ENCODE measurements at regions not wholly inside any gene's neighbourhood (a gene's known extent, or its start where the extent isn't known, plus 50 kb on each side); places are given as distances from the start of the nearest gene placed in this dataset.
"Not testable (repeated sequence)": the region's sequence is repeated elsewhere in the genome, so short reads cannot be mapped to it uniquely, and the experiment has no call there.

GRCh38 chr7:46756256-46756655 is 825.7 kb downstream of the TNS3 start:
- H3K27ac ChIP-seq (ENCODE audit: low read depth, low read length), result no peak overlapping the region
- H3K4me1 ChIP-seq (ENCODE audit: control insufficient read depth in 3 of 3, insufficient read depth in 3 of 3, low read length in 3 of 3), result peaks cover 0 to 3% (median 0%) of the 10 kb centered on the region in 3 donors
- no peaks in the 10 kb centered on the region for H3K36me3 ChIP-seq (ENCODE audit: control insufficient read depth in 3 of 3, insufficient read depth in 3 of 3, low read length in 3 of 3)
- H3K4me3 ChIP-seq (ENCODE audit: low read length in 3 of 3), result no peak overlapping the region
- H3K9me3 ChIP-seq (ENCODE audit: control insufficient read depth in 3 of 3, low read length in 3 of 3), result no peaks in the 10 kb centered on the region
- H3K27me3 ChIP-seq (ENCODE audit: control insufficient read depth in 3 of 3, insufficient read depth in 3 of 3, low read length in 3 of 3), result no peaks in the 10 kb centered on the region
- no peak overlapping the region for H3K9ac ChIP-seq (ENCODE audit: low read depth in 1 of 3, low read length in 3 of 3)

DNA sequence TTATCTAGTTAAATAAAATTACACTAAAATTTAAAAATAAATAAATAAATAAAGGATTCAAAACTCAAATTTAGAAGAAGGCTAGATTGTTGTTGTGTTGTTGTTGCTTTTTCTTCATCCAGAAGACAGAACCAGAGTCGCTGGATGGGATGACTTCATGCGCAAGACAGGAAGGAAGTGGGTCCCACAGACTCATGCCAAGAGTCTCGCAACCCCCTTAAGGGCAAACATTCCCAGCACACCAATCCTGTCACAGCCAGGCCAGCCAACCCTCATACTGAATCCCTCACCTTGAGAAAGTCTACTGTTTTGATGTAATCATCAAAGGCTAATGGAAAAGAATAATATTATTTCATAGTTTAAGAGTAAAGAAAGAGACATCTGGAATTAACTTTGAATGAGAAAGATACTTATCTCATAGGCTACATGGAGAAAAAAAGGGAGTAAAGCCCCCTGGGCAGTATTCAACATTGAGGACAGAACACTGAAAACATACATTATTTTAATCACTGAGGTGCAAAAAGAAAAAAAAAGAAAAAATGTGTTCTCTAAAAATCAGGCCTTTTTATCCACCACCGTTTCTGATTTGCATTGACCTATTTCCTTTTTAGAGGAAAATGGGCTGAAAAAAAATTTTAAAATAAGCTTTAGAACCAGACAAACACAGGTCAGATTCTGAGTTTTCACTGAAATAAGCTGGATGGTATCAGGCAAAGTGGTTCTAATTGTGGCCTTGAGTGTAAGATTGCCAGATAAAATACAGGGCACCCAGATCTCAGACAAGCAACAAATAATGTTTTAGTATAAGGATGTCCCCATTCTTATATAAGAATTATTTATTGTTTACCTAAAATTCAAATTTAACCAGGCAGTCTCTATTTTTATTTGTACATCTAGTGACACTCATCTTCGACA is 826.5 kb downstream of the TNS3 start:
- no peaks in the 10 kb centered on the region for H3K27me3 ChIP-seq (ENCODE audit: control insufficient read depth in 3 of 3, insufficient read depth in 3 of 3, low read length in 3 of 3)
- H3K9ac ChIP-seq (ENCODE audit: low read depth in 1 of 3, low read length in 3 of 3), result no peak overlapping the region
- peaks cover 0 to 3% (median 0%) of the 10 kb centered on the region in 3 donors for H3K4me1 ChIP-seq (ENCODE audit: control insufficient read depth in 3 of 3, insufficient read depth in 3 of 3, low read length in 3 of 3)
- no peak overlapping the region for H3K27ac ChIP-seq (ENCODE audit: low read depth, low read length)
- no peaks in the 10 kb centered on the region for H3K36me3 ChIP-seq (ENCODE audit: control insufficient read depth in 3 of 3, insufficient read depth in 3 of 3, low read length in 3 of 3)
- H3K9me3 ChIP-seq (ENCODE audit: control insufficient read depth in 3 of 3, low read length in 3 of 3), result no peaks in the 10 kb centered on the region
- no peak overlapping the region for H3K4me3 ChIP-seq (ENCODE audit: low read length in 3 of 3)

DNA sequence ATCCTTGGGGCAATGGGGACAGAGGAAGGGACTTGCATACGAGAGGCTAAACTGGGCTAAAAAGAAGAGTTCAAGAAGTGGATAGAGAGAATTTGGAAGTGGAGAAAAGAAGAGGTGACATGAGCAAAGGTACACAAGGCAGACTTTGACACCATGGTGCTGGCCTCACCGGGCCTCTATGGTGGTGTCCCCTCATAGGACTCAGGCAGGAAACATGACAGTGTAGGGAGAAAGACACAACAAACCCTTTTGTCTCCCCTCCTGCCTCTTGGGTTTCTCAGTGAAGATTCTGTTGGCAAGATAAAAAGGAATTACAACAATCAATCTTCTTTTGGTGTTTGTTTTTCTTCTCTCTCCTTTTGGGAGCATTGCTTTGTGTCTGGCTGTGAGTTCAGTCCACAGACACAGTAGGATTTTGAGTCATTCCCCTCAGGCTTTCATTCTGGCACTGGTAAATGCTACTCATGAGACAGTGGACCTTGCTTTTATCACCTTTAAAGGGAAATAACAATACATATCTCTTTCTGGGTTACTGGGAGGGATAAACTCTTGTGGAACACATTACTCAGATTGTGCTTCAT is 827.7 kb downstream of the TNS3 start:
- Histone ChIP-seq H3K36me3 (ENCODE audit: control insufficient read depth in 3 of 3, insufficient read depth in 3 of 3, low read length in 3 of 3) (no peaks in the 10 kb centered on the region), H3K27me3 (ENCODE audit: control insufficient read depth in 3 of 3, insufficient read depth in 3 of 3, low read length in 3 of 3) (no peaks in the 10 kb centered on the region), H3K9ac (ENCODE audit: low read depth in 1 of 3, low read length in 3 of 3) (no peak overlapping the region), H3K4me1 (ENCODE audit: control insufficient read depth in 3 of 3, insufficient read depth in 3 of 3, low read length in 3 of 3) (peaks cover 0 to 6% (median 0%) of the 10 kb centered on the region in 3 donors), H3K27ac (ENCODE audit: low read depth, low read length) (no peak overlapping the region), H3K4me3 (ENCODE audit: low read length in 3 of 3) (no peak overlapping the region), H3K9me3 (ENCODE audit: control insufficient read depth in 3 of 3, low read length in 3 of 3) (no peaks in the 10 kb centered on the region)

- Histone ChIP-seq H3K27me3 (ENCODE audit: control insufficient read depth in 3 of 3, insufficient read depth in 3 of 3, low read length in 3 of 3) (no peaks in the 10 kb centered on the region), H3K27ac (ENCODE audit: low read depth, low read length) (no peak overlapping the region), H3K9ac (ENCODE audit: low read depth in 1 of 3, low read length in 3 of 3) (no peak overlapping the region), H3K4me1 (ENCODE audit: control insufficient read depth in 3 of 3, insufficient read depth in 3 of 3, low read length in 3 of 3) (peaks cover 0 to 6% (median 0%) of the 10 kb centered on the region in 3 donors), H3K36me3 (ENCODE audit: control insufficient read depth in 3 of 3, insufficient read depth in 3 of 3, low read length in 3 of 3) (no peaks in the 10 kb centered on the region), H3K4me3 (ENCODE audit: low read length in 3 of 3) (no peak overlapping the region), H3K9me3 (ENCODE audit: control insufficient read depth in 3 of 3, low read length in 3 of 3) (no peaks in the 10 kb centered on the region)
Measured at GRCh38 chr7:46753662-46754061, 828.2 kb downstream of the TNS3 start.

GRCh38 chr7:46752881-46753366 is 829.0 kb downstream of the TNS3 start:
- no peak overlapping the region for H3K9ac ChIP-seq (ENCODE audit: low read depth in 1 of 3, low read length in 3 of 3)
- H3K9me3 ChIP-seq (ENCODE audit: control insufficient read depth in 3 of 3, low read length in 3 of 3), result no peaks in the 10 kb centered on the region
- no peaks in the 10 kb centered on the region for H3K36me3 ChIP-seq (ENCODE audit: control insufficient read depth in 3 of 3, insufficient read depth in 3 of 3, low read length in 3 of 3)
- H3K4me3 ChIP-seq (ENCODE audit: low read length in 3 of 3), result no peak overlapping the region
- no peak overlapping the region for H3K27ac ChIP-seq (ENCODE audit: low read depth, low read length)
- H3K27me3 ChIP-seq (ENCODE audit: control insufficient read depth in 3 of 3, insufficient read depth in 3 of 3, low read length in 3 of 3), result no peaks in the 10 kb centered on the region
- H3K4me1 ChIP-seq (ENCODE audit: control insufficient read depth in 3 of 3, insufficient read depth in 3 of 3, low read length in 3 of 3), result peaks cover 0 to 6% (median 0%) of the 10 kb centered on the region in 3 donors

DNA sequence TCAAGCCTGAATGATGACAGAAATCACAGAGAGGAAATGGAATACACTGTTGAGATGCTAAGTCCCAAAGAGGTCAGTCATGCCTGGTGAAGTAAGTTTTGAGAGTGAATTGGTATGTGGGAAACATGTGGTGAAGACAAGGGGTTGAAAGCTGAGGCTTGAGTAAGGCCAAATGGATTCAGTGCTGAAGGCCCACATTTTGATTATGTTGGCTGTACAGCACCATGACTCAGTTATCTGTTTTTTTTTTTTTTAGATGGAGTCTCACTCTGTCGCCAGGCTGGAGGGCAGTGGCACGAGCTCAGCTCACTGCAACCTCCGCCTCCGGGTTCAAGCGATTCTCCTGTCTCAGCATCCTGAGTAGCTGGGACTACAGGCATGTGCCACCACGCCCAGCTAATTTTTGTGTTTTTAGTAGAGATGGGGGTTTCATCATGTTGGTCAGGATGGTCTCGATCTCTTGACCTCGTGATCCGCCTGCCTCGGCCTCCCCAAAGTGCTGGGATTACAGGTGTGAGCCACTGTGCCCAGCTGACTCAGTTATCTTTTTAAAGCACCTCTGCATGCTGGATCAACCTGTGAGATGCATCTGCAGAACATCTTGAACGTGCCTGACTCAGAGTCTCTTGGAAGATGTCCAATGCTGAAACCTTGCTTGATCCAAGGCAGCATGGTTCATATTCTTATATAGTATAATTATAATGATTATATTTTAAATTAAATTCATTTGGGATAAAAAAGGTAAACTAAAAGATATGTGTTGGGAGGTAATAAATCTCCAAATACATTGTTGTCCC is 829.8 kb downstream of the TNS3 start:
- H3K27ac ChIP-seq (ENCODE audit: low read depth, low read length); H3K27me3 ChIP-seq (ENCODE audit: control insufficient read depth in 3 of 3, insufficient read depth in 3 of 3, low read length in 3 of 3); H3K9ac ChIP-seq (ENCODE audit: low read depth in 1 of 3, low read length in 3 of 3); H3K4me1 ChIP-seq (ENCODE audit: control insufficient read depth in 3 of 3, insufficient read depth in 3 of 3, low read length in 3 of 3); H3K36me3 ChIP-seq (ENCODE audit: control insufficient read depth in 3 of 3, insufficient read depth in 3 of 3, low read length in 3 of 3); H3K9me3 ChIP-seq (ENCODE audit: control insufficient read depth in 3 of 3, low read length in 3 of 3); H3K4me3 ChIP-seq (ENCODE audit: low read length in 3 of 3): not testable (repeated sequence)

DNA sequence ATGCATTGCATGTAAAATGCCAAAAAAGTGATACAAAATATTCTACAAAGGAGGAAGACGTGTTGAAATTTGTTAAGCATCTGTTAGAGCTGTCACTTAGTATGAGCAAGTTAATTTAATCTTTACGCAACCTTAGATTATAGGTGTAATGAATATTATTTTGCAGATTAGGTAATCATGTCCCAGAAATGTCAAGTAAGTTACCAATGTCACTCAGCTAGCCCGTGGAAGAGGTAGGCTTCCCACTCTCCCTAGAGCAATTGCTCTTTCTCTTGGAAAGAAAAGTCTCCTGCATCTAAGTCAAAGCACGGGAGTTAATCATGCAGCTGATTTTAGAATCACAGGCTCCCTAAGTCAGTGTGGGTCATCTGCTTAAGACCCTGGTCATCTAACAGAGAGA is 830.4 kb upstream of the IGFBP3 start:
- Histone ChIP-seq H3K9me3 (ENCODE audit: control insufficient read depth in 3 of 3, low read length in 3 of 3) (no peaks in the 10 kb centered on the region), H3K27ac (ENCODE audit: low read depth, low read length) (no peak overlapping the region), H3K4me3 (ENCODE audit: low read length in 3 of 3) (no peak overlapping the region), H3K9ac (ENCODE audit: low read depth in 1 of 3, low read length in 3 of 3) (no peak overlapping the region), H3K27me3 (ENCODE audit: control insufficient read depth in 3 of 3, insufficient read depth in 3 of 3, low read length in 3 of 3) (no peaks in the 10 kb centered on the region), H3K4me1 (ENCODE audit: control insufficient read depth in 3 of 3, insufficient read depth in 3 of 3, low read length in 3 of 3) (peaks cover 0 to 6% (median 0%) of the 10 kb centered on the region in 3 donors), H3K36me3 (ENCODE audit: control insufficient read depth in 3 of 3, insufficient read depth in 3 of 3, low read length in 3 of 3) (no peaks in the 10 kb centered on the region)

DNA sequence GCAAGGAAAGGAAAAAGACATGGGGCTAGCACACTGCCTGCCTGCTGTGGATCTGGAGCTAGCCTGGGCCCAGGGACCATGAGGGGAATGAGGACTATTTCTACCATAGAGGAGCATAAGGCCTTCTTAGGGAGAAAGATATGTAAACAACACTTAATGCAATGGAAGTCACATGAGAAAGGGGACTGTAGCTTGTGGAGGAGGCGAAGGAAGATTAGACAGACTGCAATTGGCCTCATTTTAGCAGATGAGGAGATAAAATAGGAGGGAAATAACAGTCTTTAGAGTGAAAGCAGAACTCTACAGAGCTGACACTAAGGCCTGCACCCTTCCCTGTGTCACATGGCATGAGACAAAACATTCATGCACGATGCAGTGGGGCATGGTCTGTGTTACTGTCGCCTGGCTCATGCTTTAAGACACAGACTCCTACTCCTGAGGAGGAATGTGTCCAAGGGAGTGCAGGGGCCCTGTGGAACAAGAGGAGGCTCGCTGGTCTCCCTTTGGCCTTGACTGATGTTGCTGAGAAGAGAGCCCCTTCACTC is 829.3 kb upstream of the IGFBP3 start:
- Histone ChIP-seq H3K27ac (ENCODE audit: low read depth, low read length) (no peak overlapping the region), H3K36me3 (ENCODE audit: control insufficient read depth in 3 of 3, insufficient read depth in 3 of 3, low read length in 3 of 3) (no peaks in the 10 kb centered on the region), H3K9ac (ENCODE audit: low read depth in 1 of 3, low read length in 3 of 3) (no peak overlapping the region), H3K9me3 (ENCODE audit: control insufficient read depth in 3 of 3, low read length in 3 of 3) (no peaks in the 10 kb centered on the region), H3K4me3 (ENCODE audit: low read length in 3 of 3) (no peak overlapping the region), H3K4me1 (ENCODE audit: control insufficient read depth in 3 of 3, insufficient read depth in 3 of 3, low read length in 3 of 3) (peaks cover 0 to 6% (median 0%) of the 10 kb centered on the region in 3 donors), H3K27me3 (ENCODE audit: control insufficient read depth in 3 of 3, insufficient read depth in 3 of 3, low read length in 3 of 3) (no peaks in the 10 kb centered on the region)

GRCh38 chr7:46747869-46748576 is 827.0 kb upstream of the IGFBP3 start:
- H3K4me3 ChIP-seq (ENCODE audit: low read length in 3 of 3), result no peak overlapping the region
- no peaks in the 10 kb centered on the region for H3K36me3 ChIP-seq (ENCODE audit: control insufficient read depth in 3 of 3, insufficient read depth in 3 of 3, low read length in 3 of 3)
- H3K9ac ChIP-seq (ENCODE audit: low read depth in 1 of 3, low read length in 3 of 3), result no peak overlapping the region

More at GRCh38 chr7:46747869-46748576, 827.0 kb upstream of the IGFBP3 start:
- H3K27ac ChIP-seq (ENCODE audit: low read depth, low read length), result no peak overlapping the region
- no peaks in the 10 kb centered on the region for H3K9me3 ChIP-seq (ENCODE audit: control insufficient read depth in 3 of 3, low read length in 3 of 3)
- H3K27me3 ChIP-seq (ENCODE audit: control insufficient read depth in 3 of 3, insufficient read depth in 3 of 3, low read length in 3 of 3), result no peaks in the 10 kb centered on the region
- peaks cover 0 to 6% (median 0%) of the 10 kb centered on the region in 3 donors for H3K4me1 ChIP-seq (ENCODE audit: control insufficient read depth in 3 of 3, insufficient read depth in 3 of 3, low read length in 3 of 3)

All from skeletal muscle tissue (tissue), 3 donors.